HFF-Myc (cell line): ENCODE measurements at regions not wholly inside any gene's neighbourhood (a gene's known extent, or its start where the extent isn't known, plus 50 kb on each side); places are given as distances from the start of the nearest gene placed in this dataset.

Experiments
- DNase-seq: peaks from one replicate; pipeline ENCODE4 v3.0.0-alpha.2; 2011; ENCODE audit warnings: low read depth; ENCODE audit errors: extremely low read depth
- H3K4me3 ChIP-seq: replicated peaks from 2 replicates; pipeline ENCODE4 v1.5.1; 2011; ENCODE audit warnings: low read depth, mild to moderate bottlenecking, control low read depth, low read length
- CTCF ChIP-seq: IDR thresholded peaks from 2 replicates; pipeline ENCODE4 v1.5.1; 2012; ENCODE audit warnings: mild to moderate bottlenecking, low read depth, low read length, control low read depth; ENCODE audit errors: missing control alignments

- H3K4me3 ChIP-seq = no peak overlapping the region
- TF ChIP-seq CTCF = no peak
- no peak for DNase-seq
These were observed 417.7 kb upstream of the JARID2 start for GRCh38 chr6:14828201-14828611.

GRCh38 chr6:14831070-14831469 is 414.8 kb upstream of the JARID2 start:
- no peak for TF ChIP-seq CTCF
- H3K4me3 ChIP-seq = no peak overlapping the region
- no peak for DNase-seq

GRCh38 chr6:14831937-14832336 is 413.9 kb upstream of the JARID2 start:
- no peak for TF ChIP-seq CTCF
- no peak overlapping the region for H3K4me3 ChIP-seq
- DNase-seq = no peak

GRCh38 chr6:14832427-14832826 is 413.4 kb upstream of the JARID2 start:
- TF ChIP-seq CTCF = no peak
- no peak for DNase-seq
- no peak overlapping the region for H3K4me3 ChIP-seq

GRCh38 chr6:14834851-14835530 is 410.9 kb upstream of the JARID2 start:
- no peak overlapping the region for H3K4me3 ChIP-seq
- no peak for TF ChIP-seq CTCF
- DNase-seq = no peak

- no peak for TF ChIP-seq CTCF
- no peak for DNase-seq
- H3K4me3 ChIP-seq = no peak overlapping the region
These were observed 408.4 kb upstream of the JARID2 start for GRCh38 chr6:14837435-14837834.

GRCh38 chr6:14838133-14838583 is 407.7 kb upstream of the JARID2 start:
- DNase-seq = no peak
- no peak for TF ChIP-seq CTCF
- H3K4me3 ChIP-seq = no peak overlapping the region
